ENCODE measurements at regions not wholly inside any gene's neighbourhood (a gene's known extent, or its start where the extent isn't known, plus 50 kb on each side); places are given as distances from the start of the nearest gene placed in this dataset.

- TF ChIP-seq CTCF (IDR thresholded peaks at IDR 0.05) (no peak), SIN3A (IDR thresholded peaks at IDR 0.05; ENCODE audit: borderline replicate concordance, insufficient read depth, low read depth, low read length) (no peak), POLR2AphosphoS5 (IDR thresholded peaks at IDR 0.05; ENCODE audit: low read depth, low read length) (no peak), REST (IDR thresholded peaks at IDR 0.05; ENCODE audit: insufficient read depth in 1 of 2, low read depth in 2 of 2, low read length in 1 of 2) (no peak)
Measured at GRCh38 chr20:60729135-60729900, 522.7 kb upstream of the CDH4 start.

All from Panc1 (cell line).